HepG2 (cell line): ENCODE measurements at regions not wholly inside any gene's neighbourhood (a gene's known extent, or its start where the extent isn't known, plus 50 kb on each side); places are given as distances from the start of the nearest gene placed in this dataset.

Experiments
- ATAC-seq: fragments of 200-7000 bp; cut with Tn5 transposase; 3 replicates; pipeline ENCODE4 v1.9.1; 2020; ENCODE audit warnings: mild to moderate bottlenecking, moderate library complexity
- BruUV-seq: library from RNA; stranded (reverse); fragments of 400-500 nt; replicated peaks from 2 replicates; lab custom pipeline; 2021; lab: Mats Ljungman, UMichigan
- CTCF ChIA-PET: fragments of 300-600 bp; formaldehyde crosslinking; extraction: SDS; loops from one replicate; lab custom pipeline; 2021; ENCODE audit warnings: low total read pairs, inconsistent platforms, low intra/inter-chr PET ratio; lab: Yijun Ruan, JAX
- POLR2A ChIA-PET: fragments of 350-600 bp; sonication (Branson Sonifier 250); formaldehyde crosslinking; loops from one replicate; lab custom pipeline; 2020; ENCODE audit warnings: antibody characterized with exemption, inconsistent platforms; lab: Yijun Ruan, JAX
- DNase-seq: peaks from one replicate; pipeline ENCODE4 v3.0.0-alpha.2; 2015; ENCODE audit warnings: low spot score
- FAIRE-seq: peaks from 3 replicates; lab custom pipeline; 2011; peaks lifted over from hg19 to GRCh38; lab: Jason Lieb, UNC
- H2AFZ ChIP-seq: one replicate; pipeline ENCODE4 v1.6.1; 2011; ENCODE audit warnings: low read length, inconsistent platforms
- H3K27ac ChIP-seq: fragments of 300-600 bp; 3 replicates; pipeline ENCODE4 v1.8.0; 2011; ENCODE audit warnings: mixed run types, mild to moderate bottlenecking, mixed read lengths, low read length, inconsistent platforms; ENCODE audit not compliant: insufficient read depth; ENCODE audit errors: extremely low read length
- H3K27me3 ChIP-seq, 2 experiments: fragments of 200-600 bp in 1 of 2; 2 replicates in 1 of 2; 3 replicates in 1 of 2; pipeline versions ENCODE4 v1.6.0 to v1.8.0; 2011; ENCODE audit warnings: low read length in 2 of 2, mild to moderate bottlenecking in 2 of 2, moderate library complexity in 2 of 2, inconsistent platforms in 1 of 2; ENCODE audit not compliant: insufficient read depth in 2 of 2, control insufficient read depth in 1 of 2
- H3K36me3 ChIP-seq, 2 experiments: fragments of 200-600 bp in 1 of 2; replicated peaks in 1 of 2; 2 replicates in 1 of 2; 3 replicates in 1 of 2; pipeline versions ENCODE4 v1.5.1 to v1.8.0; 2011; ENCODE audit warnings: low read length in 2 of 2, inconsistent platforms in 1 of 2; ENCODE audit not compliant: insufficient read depth in 2 of 2, control insufficient read depth in 1 of 2
- H3K4me1 ChIP-seq: 2 replicates; pipeline ENCODE4 v1.5.1; 2012; ENCODE audit warnings: low read length, inconsistent platforms; ENCODE audit not compliant: insufficient read depth
- H3K4me2 ChIP-seq: 2 replicates; pipeline ENCODE4 v1.6.0; 2011; ENCODE audit warnings: low read depth, low read length, inconsistent platforms
- H3K4me3 ChIP-seq, 3 experiments: fragments of 200-600 bp in 1 of 3; sonication (generic), shearing (Covaris generic) in 1 of 3; replicated peaks in 1 of 3; 2 replicates each; pipeline ENCODE4 v1.5.1; 2011 to 2016; ENCODE audit warnings: low read length in 3 of 3, inconsistent platforms in 2 of 3, low read depth in 2 of 3, mild to moderate bottlenecking in 2 of 3, control low read depth in 1 of 3, mixed read lengths in 1 of 3; ENCODE audit not compliant: insufficient read depth in 1 of 3
- H3K79me2 ChIP-seq: one replicate; pipeline ENCODE4 v1.6.1; 2011; ENCODE audit warnings: low read length, inconsistent platforms; ENCODE audit not compliant: insufficient read depth
- H3K9ac ChIP-seq: 2 replicates; pipeline ENCODE4 v1.6.0; 2011; ENCODE audit warnings: mild to moderate bottlenecking, low read depth, low read length, inconsistent platforms; ENCODE audit not compliant: insufficient read depth
- H3K9me3 ChIP-seq: 2 replicates; pipeline ENCODE4 v1.5.1; 2012; ENCODE audit warnings: mild to moderate bottlenecking, low read length
- H4K20me1 ChIP-seq: 2 replicates; pipeline ENCODE4 v1.6.0; 2011; ENCODE audit warnings: inconsistent platforms, mild to moderate bottlenecking, low read length, moderate library complexity; ENCODE audit not compliant: insufficient read depth
- BRCA1 ChIP-seq: sonication (generic); formaldehyde crosslinking; IDR thresholded peaks from 2 replicates; pipeline ENCODE4 v1.4.0; 2020; ENCODE audit warnings: missing genetic modification reagents
- MAF1 ChIP-seq: sonication (generic); formaldehyde crosslinking; IDR thresholded peaks from 2 replicates; pipeline ENCODE4 v1.5.0; 2020; ENCODE audit warnings: missing genetic modification reagents, borderline replicate concordance
- NKX3-1 ChIP-seq: sonication (generic); formaldehyde crosslinking; IDR thresholded peaks from 2 replicates; pipeline ENCODE4 v1.5.0; 2020; ENCODE audit warnings: missing genetic modification reagents
- SIX4 ChIP-seq: sonication (generic); formaldehyde crosslinking; IDR thresholded peaks from 2 replicates; pipeline ENCODE4 v1.4.0; 2020; ENCODE audit warnings: missing genetic modification reagents
- STAG1 ChIP-seq: sonication (generic); formaldehyde crosslinking; IDR thresholded peaks from 2 replicates; pipeline ENCODE4 v1.4.0; 2020; ENCODE audit warnings: missing genetic modification reagents
- TEF ChIP-seq: sonication (generic); formaldehyde crosslinking; IDR thresholded peaks from 2 replicates; pipeline ENCODE4 v1.5.0; 2020; ENCODE audit warnings: missing genetic modification reagents
- ZBTB21 ChIP-seq: sonication (generic); formaldehyde crosslinking; IDR thresholded peaks from 2 replicates; pipeline ENCODE4 v1.4.0; 2020; ENCODE audit warnings: missing genetic modification reagents
- ZFAT ChIP-seq: sonication (generic); formaldehyde crosslinking; conservative IDR thresholded peaks from 2 replicates; pipeline ENCODE4 v1.8.1; 2023; ENCODE audit warnings: missing genetic modification reagents, inconsistent platforms
- ZNF501 ChIP-seq: sonication (generic); formaldehyde crosslinking; IDR thresholded peaks from 2 replicates; pipeline ENCODE4 v1.5.1; 2020; ENCODE audit warnings: mild to moderate bottlenecking, moderate library complexity, missing genetic modification reagents
- WGBS: methylation state at CpG from one replicate; pipeline ENCODE4 v1.1.6; 2017; ENCODE audit warnings: low lambda C conversion rate; 5-methylcytosine and 5-hydroxymethylcytosine counted together
- in situ Hi-C: cut with HindIII; loops from 2 replicates; pipeline ENCODE4 v1.10.0; 2017; ENCODE audit warnings: low pct_unique_long_range_greater_than_20kb; ENCODE audit not compliant: extremely low pct_ligation_motif_present
- intact Hi-C: fragments of 100-400 bp; cut with micrococcal nuclease; formaldehyde crosslinking; loops from one replicate; pipeline ENCODE4 v1.10.0; 2022; ENCODE audit not compliant: unreplicated experiment

GRCh38 chr14:88128816-88129215 lies 123.9 kb downstream of the GPR65 start:
- ATAC-seq (no peak), FAIRE-seq (no peak), DNase-seq (no peak)
- intact Hi-C loops: no loop called here
- Histone ChIP-seq H3K9me3 (peaks cover 20% of the 10 kb centered on the region), H3K9ac (no peak overlapping the region), H3K4me2 (no peak overlapping the region), H3K36me3 (no peaks in the 10 kb centered on the region), H3K4me3 (no peak overlapping the region), H4K20me1 (no peaks in the 10 kb centered on the region), H3K27ac (no peak overlapping the region), H2AFZ (no peak overlapping the region), H3K79me2 (no peaks in the 10 kb centered on the region), H3K4me1 (no peaks in the 10 kb centered on the region), H3K27me3 (no peaks in the 10 kb centered on the region)
- ChIA-PET POLR2A (no interaction called here), CTCF (no interaction called here)
- BruUV-seq: no TSS peak
- 100% methylated on average over 1 of the region's 1 CpG for WGBS
- in situ Hi-C loops: no loop called here
- TF ChIP-seq ZNF501 (CRISPR knock-in tag) (no peak), MAF1 (CRISPR knock-in tag) (no peak), BRCA1 (CRISPR knock-in tag) (no peak), NKX3-1 (CRISPR knock-in tag) (no peak)

GRCh38 chr14:88129306-88130056 lies 124.5 kb downstream of the GPR65 start:
- H2AFZ ChIP-seq: no peak overlapping the region
- H3K4me3 ChIP-seq: no peak overlapping the region
- ChIA-PET POLR2A (no interaction called here), CTCF (no interaction called here)
- DNase-seq (no peak), FAIRE-seq (no peak), ATAC-seq (0 out of 3 replicates have a peak, but pooled peaks have one; percentile 36)
- H3K27ac ChIP-seq: no peak overlapping the region
- H3K79me2 ChIP-seq: no peaks in the 10 kb centered on the region
- WGBS: 71% methylated on average over 2 of the region's 2 CpGs
- H3K27me3 ChIP-seq: no peaks in the 10 kb centered on the region
- BruUV-seq: no TSS peak
- H3K9ac ChIP-seq: no peak overlapping the region
- in situ Hi-C loops: no loop called here
- no peaks in the 10 kb centered on the region for H3K4me1 ChIP-seq
- H3K36me3 ChIP-seq: no peaks in the 10 kb centered on the region
- intact Hi-C loops: no loop called here
- H4K20me1 ChIP-seq: no peaks in the 10 kb centered on the region
- no peak overlapping the region for H3K4me2 ChIP-seq
- peaks cover 20% of the 10 kb centered on the region for H3K9me3 ChIP-seq
- no peak for TF ChIP-seq ZBTB21 (CRISPR knock-in tag)
- no peak for TF ChIP-seq TEF
- TF ChIP-seq SIX4 (CRISPR knock-in tag): no peak
- peak; percentile 26; the same call in 1 of the 2 replicates for TF ChIP-seq STAG1
- no peak for TF ChIP-seq ZFAT (CRISPR knock-in tag)
